GM23338 (cell line): ENCODE measurements at regions not wholly inside any gene's neighbourhood (a gene's known extent, or its start where the extent isn't known, plus 50 kb on each side); places are given as distances from the start of the nearest gene placed in this dataset.

Experiments used
- CREB1 ChIP-seq: fragments of 250-450 bp; sonication (Bioruptor Pico); IDR thresholded peaks from 2 replicates; pipeline ENCODE4 v1.5.0; 2020; ENCODE audit warnings: low read depth, mild to moderate bottlenecking, moderate library complexity
- CTCF ChIP-seq, 2 experiments: fragments of 200-600 bp in 1 of 2; sonication (generic) in 1 of 2; conservative IDR thresholded peaks; 2 replicates each; pipeline versions ENCODE4 v1.5.1 to v1.6.1; 2016 to 2017; ENCODE audit warnings: antibody characterized with exemption in 2 of 2, low read depth in 2 of 2, mild to moderate bottlenecking in 2 of 2, moderate library complexity in 1 of 2
- ETS1 ChIP-seq: IDR thresholded peaks from 2 replicates; pipeline ENCODE4 v1.6.1; 2016; ENCODE audit warnings: antibody characterized with exemption
- EZH2 ChIP-seq: fragments of 200-600 bp; sonication (generic); IDR thresholded peaks from one replicate; pipeline ENCODE4 v1.8.0; 2017; ENCODE audit warnings: antibody characterized with exemption, mild to moderate bottlenecking, low read depth; ENCODE audit not compliant: unreplicated experiment
- EZH2phosphoT487 ChIP-seq: fragments of 200-600 bp; sonication (generic); IDR thresholded peaks from one replicate; pipeline ENCODE4 v1.8.1; 2018; ENCODE audit warnings: antibody characterized with exemption; ENCODE audit not compliant: unreplicated experiment
- JUNB ChIP-seq: IDR thresholded peaks from one replicate; pipeline ENCODE4 v1.6.1; 2016; ENCODE audit warnings: antibody characterized with exemption; ENCODE audit not compliant: unreplicated experiment
- NANOG ChIP-seq: IDR thresholded peaks from 2 replicates; pipeline ENCODE4 v1.6.1; 2016; ENCODE audit warnings: antibody characterized with exemption, borderline replicate concordance
- POLR2AphosphoS5 ChIP-seq: IDR thresholded peaks from 2 replicates; pipeline ENCODE4 v1.6.1; 2016; ENCODE audit warnings: antibody characterized with exemption, low read depth
- STAT1 ChIP-seq: IDR thresholded peaks from one replicate; pipeline ENCODE4 v1.6.1; 2016; ENCODE audit warnings: antibody characterized with exemption; ENCODE audit not compliant: unreplicated experiment
- ZNF114 ChIP-seq: fragments of 250-450 bp; sonication (Bioruptor Pico); IDR thresholded peaks from 2 replicates; pipeline ENCODE4 v1.5.0; 2020; ENCODE audit warnings: mild to moderate bottlenecking, moderate library complexity
- ZNF331 ChIP-seq: fragments of 250-450 bp; sonication (Bioruptor Pico); IDR thresholded peaks from 2 replicates; pipeline ENCODE4 v1.5.0; 2020; ENCODE audit warnings: low read depth, mild to moderate bottlenecking, moderate library complexity
- TF ChIP-seq, protein P1 (sequence below): IDR thresholded peaks from one replicate; pipeline ENCODE4 v1.6.1; 2018; ENCODE audit warnings: antibody characterized with exemption; ENCODE audit not compliant: unreplicated experiment
- TF ChIP-seq, protein P2 (sequence below): fragments of 250-450 bp; sonication (Bioruptor Pico); IDR thresholded peaks from 2 replicates; pipeline ENCODE4 v1.5.0; 2020; ENCODE audit warnings: mild to moderate bottlenecking, moderate library complexity

GRCh38 chr10:33596422-33596821, 262.0 kb upstream of the NRP1 start:
- TF ChIP-seq, protein P1, sequence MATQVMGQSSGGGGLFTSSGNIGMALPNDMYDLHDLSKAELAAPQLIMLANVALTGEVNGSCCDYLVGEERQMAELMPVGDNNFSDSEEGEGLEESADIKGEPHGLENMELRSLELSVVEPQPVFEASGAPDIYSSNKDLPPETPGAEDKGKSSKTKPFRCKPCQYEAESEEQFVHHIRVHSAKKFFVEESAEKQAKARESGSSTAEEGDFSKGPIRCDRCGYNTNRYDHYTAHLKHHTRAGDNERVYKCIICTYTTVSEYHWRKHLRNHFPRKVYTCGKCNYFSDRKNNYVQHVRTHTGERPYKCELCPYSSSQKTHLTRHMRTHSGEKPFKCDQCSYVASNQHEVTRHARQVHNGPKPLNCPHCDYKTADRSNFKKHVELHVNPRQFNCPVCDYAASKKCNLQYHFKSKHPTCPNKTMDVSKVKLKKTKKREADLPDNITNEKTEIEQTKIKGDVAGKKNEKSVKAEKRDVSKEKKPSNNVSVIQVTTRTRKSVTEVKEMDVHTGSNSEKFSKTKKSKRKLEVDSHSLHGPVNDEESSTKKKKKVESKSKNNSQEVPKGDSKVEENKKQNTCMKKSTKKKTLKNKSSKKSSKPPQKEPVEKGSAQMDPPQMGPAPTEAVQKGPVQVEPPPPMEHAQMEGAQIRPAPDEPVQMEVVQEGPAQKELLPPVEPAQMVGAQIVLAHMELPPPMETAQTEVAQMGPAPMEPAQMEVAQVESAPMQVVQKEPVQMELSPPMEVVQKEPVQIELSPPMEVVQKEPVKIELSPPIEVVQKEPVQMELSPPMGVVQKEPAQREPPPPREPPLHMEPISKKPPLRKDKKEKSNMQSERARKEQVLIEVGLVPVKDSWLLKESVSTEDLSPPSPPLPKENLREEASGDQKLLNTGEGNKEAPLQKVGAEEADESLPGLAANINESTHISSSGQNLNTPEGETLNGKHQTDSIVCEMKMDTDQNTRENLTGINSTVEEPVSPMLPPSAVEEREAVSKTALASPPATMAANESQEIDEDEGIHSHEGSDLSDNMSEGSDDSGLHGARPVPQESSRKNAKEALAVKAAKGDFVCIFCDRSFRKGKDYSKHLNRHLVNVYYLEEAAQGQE: no peak
- TF ChIP-seq CTCF (conservative IDR thresholded peaks at IDR 0.05; ENCODE audit: low read depth in 2 of 2) (no peak), POLR2AphosphoS5 (no peak), EZH2 (no peak), JUNB (no peak), EZH2phosphoT487 (no peak), CREB1 (CRISPR knock-in tag) (no peak), STAT1 (no peak), ETS1 (no peak), NANOG (no peak), ZNF331 (CRISPR knock-in tag) (no peak), ZNF114 (no peak)
- TF ChIP-seq, protein P2, sequence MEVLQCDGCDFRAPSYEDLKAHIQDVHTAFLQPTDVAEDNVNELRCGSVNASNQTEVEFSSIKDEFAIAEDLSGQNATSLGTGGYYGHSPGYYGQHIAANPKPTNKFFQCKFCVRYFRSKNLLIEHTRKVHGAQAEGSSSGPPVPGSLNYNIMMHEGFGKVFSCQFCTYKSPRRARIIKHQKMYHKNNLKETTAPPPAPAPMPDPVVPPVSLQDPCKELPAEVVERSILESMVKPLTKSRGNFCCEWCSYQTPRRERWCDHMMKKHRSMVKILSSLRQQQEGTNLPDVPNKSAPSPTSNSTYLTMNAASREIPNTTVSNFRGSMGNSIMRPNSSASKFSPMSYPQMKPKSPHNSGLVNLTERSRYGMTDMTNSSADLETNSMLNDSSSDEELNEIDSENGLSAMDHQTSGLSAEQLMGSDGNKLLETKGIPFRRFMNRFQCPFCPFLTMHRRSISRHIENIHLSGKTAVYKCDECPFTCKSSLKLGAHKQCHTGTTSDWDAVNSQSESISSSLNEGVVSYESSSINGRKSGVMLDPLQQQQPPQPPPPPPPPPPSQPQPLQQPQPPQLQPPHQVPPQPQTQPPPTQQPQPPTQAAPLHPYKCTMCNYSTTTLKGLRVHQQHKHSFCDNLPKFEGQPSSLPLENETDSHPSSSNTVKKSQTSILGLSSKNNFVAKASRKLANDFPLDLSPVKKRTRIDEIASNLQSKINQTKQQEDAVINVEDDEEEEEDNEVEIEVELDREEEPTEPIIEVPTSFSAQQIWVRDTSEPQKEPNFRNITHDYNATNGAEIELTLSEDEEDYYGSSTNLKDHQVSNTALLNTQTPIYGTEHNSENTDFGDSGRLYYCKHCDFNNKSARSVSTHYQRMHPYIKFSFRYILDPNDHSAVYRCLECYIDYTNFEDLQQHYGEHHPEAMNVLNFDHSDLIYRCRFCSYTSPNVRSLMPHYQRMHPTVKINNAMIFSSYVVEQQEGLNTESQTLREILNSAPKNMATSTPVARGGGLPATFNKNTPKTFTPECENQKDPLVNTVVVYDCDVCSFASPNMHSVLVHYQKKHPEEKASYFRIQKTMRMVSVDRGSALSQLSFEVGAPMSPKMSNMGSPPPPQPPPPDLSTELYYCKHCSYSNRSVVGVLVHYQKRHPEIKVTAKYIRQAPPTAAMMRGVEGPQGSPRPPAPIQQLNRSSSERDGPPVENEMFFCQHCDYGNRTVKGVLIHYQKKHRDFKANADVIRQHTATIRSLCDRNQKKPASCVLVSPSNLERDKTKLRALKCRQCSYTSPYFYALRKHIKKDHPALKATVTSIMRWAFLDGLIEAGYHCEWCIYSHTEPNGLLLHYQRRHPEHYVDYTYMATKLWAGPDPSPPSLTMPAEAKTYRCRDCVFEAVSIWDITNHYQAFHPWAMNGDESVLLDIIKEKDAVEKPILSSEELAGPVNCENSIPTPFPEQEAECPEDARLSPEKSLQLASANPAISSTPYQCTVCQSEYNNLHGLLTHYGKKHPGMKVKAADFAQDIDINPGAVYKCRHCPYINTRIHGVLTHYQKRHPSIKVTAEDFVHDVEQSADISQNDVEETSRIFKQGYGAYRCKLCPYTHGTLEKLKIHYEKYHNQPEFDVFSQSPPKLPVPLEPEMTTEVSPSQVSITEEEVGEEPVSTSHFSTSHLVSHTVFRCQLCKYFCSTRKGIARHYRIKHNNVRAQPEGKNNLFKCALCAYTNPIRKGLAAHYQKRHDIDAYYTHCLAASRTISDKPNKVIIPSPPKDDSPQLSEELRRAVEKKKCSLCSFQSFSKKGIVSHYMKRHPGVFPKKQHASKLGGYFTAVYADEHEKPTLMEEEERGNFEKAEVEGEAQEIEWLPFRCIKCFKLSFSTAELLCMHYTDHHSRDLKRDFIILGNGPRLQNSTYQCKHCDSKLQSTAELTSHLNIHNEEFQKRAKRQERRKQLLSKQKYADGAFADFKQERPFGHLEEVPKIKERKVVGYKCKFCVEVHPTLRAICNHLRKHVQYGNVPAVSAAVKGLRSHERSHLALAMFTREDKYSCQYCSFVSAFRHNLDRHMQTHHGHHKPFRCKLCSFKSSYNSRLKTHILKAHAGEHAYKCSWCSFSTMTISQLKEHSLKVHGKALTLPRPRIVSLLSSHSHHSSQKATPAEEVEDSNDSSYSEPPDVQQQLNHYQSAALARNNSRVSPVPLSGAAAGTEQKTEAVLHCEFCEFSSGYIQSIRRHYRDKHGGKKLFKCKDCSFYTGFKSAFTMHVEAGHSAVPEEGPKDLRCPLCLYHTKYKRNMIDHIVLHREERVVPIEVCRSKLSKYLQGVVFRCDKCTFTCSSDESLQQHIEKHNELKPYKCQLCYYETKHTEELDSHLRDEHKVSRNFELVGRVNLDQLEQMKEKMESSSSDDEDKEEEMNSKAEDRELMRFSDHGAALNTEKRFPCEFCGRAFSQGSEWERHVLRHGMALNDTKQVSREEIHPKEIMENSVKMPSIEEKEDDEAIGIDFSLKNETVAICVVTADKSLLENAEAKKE (CRISPR knock-in tag): no peak
